COLO668 (cell line): ENCODE measurements at regions not wholly inside any gene's neighbourhood (a gene's known extent, or its start where the extent isn't known, plus 50 kb on each side); places are given as distances from the start of the nearest gene placed in this dataset.

Experiments
- DNase-seq: peaks from one replicate; lab custom pipeline; 2025; ENCODE audit not compliant: unreplicated experiment; lab: John Stamatoyannopoulos, UW

DNA sequence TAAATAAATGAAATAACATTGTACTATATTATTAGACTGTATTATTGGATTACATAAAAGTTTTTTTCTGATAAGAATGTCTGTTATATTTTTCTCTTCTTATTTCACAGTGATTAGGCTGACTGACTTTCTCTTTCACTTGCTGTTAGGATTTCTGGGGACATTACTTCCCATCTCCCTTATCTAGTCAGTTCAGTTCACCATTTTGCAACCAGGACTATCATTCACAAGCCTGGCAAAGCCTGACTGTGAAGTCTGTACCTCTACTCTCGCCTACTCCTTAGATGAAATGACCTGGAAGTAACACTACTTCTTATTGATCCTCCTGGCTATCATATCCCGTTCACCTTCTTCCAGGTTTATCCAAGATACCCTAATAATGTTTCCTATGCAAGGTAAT lies 676.6 kb downstream of the USP25 start:
- DNase-seq: no peak

DNA sequence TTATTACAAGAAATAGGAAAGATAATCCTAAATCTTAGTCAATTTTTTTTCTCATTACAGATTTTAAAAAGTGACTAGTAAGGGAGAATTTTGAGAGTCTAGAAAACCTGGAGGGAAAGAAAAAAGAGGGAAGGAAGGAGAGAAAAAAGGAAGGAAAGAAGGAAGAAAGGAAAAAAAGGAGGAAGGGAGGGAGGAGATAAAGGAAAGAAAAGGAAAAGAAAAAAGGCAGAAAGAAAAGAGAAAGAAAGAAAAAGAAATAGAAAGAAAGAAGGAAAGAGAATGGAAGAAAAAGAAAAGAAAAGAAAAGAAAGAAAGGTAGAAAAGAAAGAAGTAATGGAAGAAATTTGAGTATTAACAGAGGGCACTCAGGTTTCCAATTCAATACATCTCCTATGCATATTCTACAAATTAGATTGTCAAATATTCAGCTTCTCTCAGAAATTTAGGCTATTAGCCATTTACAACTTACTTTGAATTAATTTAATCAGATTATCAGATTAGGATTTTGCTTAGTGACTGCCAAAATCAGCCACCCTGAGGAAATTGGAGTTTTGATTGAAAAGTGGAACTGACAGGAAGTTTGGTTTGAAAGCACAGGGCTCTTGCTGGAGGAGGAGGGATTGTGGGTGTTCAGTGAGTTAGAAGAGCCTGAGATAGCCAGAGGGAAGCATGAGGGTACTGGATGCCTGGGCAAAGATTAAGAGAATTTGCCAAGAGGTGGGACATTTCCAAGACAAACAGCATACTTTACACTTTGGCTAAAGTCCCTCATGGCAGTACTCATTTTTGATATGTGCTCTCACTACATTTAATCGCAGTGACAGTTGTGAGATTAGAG lies 677.8 kb downstream of the USP25 start:
- no peak for DNase-seq

DNA sequence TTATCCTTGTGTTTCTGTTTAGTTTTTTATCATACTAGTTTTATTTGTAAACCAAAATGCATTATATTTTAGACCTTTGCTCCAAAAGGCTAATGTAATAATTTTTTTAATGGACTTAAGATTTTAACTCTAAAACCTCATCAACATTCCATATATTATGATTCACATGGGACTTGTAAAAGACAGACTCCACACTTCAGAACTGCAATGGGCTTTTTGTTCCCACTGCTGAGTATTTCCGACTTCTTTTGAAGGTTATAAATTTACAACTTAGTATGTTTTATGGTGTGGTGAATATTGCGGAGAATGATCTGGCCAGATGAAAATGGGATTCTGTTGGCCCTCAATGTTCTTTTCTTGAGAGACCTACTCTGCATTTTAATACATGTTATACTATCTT lies 678.5 kb downstream of the USP25 start:
- DNase-seq: no peak

DNA sequence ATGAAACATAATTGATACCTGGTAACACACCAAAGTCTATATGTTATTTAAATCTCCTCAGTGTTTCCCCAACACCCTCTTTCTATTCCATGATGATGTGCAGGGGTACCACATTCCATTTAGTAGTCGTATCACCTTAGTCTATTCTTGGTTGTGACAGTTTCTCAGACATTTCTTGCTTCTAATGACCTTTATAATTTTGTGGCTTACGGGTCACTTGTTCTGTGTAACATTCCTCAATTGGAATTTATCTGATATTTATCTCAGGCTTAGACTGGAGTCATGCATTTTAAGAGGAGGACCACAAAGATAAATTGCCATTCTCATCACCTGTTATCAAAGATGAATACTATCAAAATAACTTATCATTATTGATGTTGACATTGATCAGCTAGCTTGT lies 679.6 kb downstream of the USP25 start:
- DNase-seq: no peak

DNA sequence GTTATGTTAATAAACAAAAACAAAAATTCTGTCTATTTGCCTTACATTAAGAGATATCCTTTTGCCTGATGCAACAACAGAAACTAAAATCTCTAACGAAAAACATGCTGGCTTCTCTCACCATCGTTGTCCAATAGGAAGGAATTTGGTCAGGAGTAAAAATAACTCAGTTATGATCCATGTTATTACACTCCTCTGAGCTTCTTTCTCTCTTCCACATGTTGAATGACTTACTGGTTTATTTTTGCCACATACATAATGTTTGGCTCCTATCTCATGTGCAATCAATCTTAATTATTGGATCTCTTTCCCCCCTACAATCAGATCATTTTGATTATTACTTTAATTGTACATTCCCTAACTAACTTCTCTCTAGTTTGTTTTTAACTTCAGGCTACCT lies 688.4 kb downstream of the USP25 start:
- no peak for DNase-seq

DNA sequence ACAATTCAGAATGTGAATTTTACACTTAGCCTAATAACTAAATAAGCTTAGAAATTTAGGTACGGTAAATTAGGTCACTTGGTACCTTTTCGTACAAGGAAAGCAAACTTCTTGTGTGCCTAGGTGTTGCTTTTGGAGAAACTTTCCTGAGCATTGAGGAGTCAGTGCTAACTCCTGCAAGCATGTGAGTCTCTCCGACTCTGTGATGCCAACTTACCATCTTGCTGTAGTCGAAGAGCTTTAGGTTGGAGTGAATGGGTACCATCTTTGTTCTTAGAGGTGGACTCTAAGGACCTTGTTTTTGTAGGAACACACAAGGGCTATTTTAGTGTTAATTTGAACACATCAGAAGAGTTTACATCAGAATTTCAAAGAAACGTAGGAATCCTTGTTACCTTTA lies 688.9 kb downstream of the USP25 start:
- no peak for DNase-seq

DNA sequence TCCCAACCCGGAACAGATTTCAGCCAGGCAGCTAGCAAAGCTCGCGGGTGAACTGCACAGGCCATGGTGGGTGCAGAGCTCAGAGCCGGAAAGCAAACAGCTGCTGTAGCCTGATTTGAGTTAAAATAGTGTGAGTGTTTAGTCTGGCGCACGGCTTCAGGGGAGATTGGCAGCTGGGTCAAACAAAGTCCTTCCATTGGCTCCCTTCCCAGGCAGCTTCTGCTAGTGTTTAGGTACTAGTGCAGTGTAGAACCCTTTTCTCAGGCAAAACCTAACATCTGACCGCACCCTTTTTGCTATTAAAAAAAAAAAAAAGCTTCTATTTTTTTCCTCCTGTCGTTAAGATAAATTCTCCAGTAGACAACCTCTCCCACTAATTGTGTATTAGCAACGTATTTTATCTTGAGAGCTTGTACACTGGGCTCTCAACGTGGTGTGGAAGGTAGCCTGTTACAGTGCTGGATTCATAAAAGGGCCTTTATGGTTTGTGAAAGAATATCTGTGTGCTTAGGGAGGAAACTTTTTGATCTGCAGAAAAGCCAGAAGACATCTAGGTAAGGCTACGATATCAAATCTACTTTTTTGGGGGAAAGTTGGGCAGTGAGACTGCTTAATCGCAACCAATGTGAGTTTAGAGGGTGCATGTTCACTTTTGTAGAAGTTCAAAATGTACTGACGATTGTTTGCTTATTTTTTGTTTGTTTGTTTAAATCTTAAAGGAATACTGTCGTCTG lies 689.6 kb downstream of the USP25 start:
- DNase-seq: no peak

DNA sequence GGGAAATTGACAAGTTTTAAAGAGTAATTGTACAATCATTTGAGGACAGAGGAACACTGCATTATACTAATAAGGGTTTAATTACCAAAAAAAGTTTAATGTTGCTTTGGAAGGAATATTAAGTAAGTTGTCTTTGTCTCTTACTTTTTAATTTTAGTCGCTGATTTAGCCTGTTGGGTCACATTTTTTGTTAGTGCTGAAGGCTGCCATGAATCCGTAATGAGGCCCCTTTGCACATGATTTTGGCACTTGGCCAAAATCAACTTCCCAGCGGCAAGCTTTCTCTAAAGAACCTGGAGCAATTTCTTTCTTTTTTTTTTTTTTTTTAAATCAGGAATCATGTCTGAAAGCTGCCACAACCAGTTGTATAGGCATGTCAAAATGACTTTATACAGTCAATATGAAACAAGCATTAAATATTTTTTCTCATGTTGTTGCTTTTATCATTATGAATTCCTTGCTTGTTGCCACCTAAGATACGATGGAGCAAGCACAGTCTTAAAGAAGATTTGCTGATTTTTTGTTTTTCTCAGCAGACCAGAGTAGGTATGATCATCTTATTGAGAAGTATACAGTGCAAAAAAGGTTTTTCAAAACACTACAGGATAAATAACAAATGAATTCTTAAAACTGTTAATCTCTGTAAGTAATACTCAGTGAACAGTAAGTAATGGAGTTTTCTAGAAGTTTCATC lies 690.4 kb downstream of the USP25 start:
- peak; percentile 7 for DNase-seq

DNA sequence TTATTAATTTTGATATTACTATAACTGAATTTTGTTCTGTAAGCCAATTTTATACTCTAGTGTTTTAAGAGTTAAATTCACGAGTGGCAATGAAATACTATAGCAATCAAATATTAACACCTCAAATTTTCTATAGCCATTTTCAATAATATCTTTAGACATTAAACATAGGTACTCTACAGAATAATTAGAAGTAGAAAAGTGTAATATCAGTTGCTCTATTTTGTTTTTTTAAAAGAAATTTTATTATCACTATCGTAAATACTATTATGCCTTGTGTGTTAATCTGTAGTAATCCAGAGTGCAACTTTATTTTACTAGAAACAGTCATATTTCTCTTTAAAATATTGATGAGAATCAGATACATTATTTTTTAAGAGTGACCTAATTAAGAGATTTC lies 691.2 kb downstream of the USP25 start:
- no peak for DNase-seq

DNA sequence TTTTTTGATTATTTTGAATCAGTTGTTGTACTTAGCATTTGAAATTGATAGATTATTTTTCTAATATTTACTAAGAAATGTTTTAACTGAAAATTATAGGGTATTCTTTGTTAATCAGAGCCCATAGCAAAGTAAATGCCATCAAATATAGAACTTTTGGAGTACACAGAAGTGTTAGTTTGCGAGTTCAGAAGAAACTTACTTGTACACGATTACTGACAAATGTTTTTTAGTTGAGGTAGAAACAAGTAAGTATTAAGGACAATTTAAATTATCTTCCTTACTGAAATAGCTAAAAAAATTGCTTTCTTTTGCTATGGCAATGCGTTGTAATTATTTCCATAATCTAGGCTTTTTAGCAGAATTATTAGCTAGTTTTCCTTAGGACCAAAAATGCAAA lies 692.2 kb downstream of the USP25 start:
- DNase-seq: no peak

DNA sequence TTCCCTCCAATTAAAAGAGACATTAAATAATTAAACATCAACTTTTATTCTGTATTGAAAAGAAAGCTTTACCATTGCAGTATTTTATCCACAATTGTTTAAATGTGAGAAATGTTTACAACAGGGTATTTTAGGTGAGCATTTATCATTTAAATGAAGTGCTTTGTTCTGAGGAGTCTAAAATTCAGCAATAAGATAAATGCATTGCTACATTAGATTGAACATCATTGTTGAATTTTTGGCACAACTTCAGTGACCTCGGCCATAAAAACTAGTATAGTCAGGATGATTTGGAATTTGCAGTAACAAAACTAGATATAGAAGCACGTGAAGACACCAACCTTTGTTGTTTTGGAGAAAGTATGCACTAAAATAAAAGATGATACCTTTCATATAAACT lies 692.9 kb downstream of the USP25 start:
- DNase-seq: no peak

DNA sequence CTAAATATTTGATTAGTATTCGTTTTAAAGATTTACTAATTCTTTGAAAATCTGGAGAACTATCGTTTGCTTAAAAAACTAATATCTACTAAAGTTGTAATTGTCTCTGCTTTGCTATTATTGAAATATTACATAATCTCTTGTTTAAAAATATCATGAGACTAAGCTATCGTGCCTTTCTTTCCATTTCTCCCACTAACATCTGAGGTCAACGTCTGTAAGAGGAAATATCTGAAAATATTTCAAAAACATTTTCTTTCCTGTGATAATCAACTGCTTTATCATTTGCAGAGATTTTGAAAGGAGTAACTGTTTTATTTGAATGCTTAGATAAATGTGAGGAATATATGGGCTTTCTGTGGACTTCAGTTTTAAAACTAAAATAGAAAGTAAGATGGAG lies 694.1 kb downstream of the USP25 start:
- no peak for DNase-seq

DNA sequence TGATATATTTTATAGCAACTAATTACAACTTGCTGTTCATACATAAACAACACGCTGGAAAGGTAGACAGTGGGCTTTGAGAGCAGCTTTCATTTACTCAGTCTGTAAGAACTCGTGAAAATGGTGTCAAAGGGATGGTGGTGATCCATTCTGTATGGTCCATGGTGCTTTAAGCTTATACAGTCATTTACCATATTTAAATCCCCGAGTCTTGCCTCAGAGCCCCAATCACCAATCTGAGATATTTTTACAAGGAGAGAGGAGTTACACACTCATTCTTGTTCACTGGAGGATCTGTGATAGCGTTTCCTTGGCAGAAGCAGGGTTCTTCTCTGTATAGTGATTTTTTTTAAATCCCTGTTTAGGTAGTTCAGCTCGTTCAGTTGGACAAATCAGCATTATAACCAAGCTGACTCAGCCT lies 694.6 kb downstream of the USP25 start:
- no peak for DNase-seq

DNA sequence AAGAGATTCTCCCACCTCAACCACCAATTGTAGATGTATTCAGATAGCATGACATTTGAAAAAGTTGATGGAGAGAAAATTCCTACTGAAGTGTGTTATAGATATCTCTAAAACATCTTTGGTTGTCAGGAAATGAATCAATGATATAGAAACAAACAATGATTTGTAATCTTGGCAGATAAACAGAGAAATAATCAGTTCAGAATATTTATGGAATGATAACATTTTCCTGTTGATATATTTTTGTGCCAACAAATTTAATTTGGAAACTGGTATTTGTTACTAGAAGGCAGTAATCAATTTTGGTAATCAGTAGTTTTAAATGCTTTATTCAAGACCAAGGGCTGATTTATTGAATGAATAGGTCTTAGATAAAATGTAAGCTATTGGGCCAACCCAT lies 695.6 kb downstream of the USP25 start:
- no peak for DNase-seq

DNA sequence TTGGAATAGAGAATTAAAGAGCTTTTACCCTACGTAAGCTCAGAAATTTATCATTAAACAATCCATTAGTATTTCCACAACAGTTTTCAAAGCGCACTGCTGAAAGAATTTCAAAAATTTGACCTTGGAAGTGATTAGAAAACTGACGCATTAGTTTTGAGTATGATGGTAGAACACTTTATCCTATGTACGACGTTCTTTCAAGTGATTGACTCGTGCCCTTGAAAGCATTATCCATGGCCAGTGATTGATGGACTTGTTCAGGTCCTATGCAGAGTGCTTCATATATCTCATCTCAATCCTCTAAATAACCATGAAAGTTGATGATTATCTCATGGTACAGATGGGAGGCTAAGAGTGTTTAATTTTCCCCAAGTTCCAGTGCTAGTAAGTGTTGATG lies 697.2 kb downstream of the USP25 start:
- no peak for DNase-seq

DNA sequence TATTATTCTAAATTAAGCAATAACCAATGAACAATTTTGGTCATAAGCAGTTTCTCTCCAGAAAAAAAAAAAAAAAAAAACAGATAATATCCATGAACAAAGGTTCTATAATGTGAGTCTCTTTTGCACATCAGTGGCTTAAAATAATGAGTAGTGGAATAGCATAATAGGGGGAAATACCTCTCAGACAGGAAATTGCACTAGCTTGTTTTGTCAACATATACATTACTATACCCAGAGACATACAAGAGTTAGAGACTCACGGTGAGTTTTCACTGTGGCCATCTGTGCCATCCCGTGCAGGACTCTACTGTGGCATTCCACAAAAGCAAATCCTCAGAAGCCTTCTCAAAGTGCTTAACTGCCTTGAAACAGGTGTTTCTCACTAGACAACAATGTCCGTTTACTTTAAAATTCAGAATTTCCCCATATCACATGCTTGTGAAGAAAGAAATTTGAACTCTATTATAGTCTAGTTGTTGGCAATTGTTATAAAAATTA lies 697.9 kb downstream of the USP25 start:
- DNase-seq: no peak

DNA sequence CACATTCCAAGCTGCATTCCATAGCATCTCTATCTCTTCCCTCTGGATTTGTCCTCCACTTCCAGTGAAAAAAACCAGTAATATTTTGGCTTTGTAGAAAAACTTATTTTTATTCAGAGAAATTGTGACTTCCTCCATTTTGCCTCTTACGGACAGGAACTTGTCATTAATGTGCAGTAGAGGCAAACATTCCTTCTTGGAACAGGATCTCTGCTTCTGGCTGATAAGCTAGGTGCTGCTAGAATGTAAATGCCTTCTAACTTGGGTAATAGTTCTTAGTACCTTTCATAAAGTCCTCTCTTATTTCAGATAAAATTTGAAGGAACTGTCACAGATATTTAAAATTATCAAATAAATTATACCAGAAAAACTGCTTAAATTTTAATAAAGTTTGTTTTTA lies 707.8 kb downstream of the USP25 start:
- DNase-seq: no peak

DNA sequence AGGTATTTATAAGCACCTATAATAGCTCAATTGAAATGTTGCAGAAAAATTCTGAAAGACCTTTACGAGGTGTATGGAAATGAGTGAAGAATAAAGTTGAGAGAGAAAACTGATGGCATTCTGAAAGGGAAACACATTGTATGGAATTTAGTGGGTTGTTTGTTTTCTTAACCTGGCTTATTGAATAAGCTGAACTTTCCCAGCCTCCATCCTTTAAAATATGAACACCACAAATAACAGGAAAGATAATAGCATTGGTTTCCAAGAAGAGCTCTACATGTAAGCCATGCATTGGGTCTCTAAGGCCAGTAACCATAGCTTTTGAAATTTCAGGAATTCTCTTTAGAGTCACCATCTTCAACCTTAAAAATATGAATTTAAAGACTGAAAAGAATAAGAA lies 709.0 kb downstream of the USP25 start:
- DNase-seq: no peak

DNA sequence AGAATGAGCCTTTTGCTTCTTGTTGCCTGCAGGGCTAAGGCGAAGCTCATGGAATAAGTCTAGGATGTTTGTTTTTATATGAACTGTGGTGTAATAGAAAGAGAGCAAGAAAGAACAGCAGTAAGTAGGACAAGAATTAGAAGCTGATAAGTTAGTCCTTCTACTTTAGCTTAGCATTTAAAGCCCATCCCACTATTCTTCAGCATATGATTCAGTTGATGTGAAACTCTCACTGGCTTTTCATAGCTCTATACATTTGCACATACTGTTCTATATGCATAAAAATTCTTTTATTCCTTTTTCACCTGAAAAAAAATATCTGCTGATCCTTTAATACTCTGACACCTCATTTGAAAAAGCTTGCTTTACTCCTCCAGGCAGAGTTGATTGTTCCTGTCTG lies 712.0 kb downstream of the USP25 start:
- no peak for DNase-seq

DNA sequence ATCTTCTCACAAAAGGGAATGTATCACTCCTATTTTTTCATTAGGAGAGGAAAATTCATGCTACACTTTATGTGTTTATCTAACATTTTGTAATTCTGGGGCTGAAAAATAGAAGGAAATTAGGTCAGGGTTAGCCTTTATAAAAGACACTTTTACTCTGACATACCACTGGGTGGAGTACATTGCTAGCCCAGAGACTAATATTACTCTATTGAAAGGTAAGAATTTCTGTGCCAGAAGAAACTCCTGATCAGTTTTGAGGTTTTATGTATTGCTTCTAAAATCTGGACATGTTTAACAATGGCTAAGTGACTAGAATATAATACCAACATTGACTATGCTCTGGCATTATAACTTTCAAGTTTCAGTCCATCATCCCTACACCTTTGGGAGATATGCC lies 724.6 kb downstream of the USP25 start:
- DNase-seq: no peak

DNA sequence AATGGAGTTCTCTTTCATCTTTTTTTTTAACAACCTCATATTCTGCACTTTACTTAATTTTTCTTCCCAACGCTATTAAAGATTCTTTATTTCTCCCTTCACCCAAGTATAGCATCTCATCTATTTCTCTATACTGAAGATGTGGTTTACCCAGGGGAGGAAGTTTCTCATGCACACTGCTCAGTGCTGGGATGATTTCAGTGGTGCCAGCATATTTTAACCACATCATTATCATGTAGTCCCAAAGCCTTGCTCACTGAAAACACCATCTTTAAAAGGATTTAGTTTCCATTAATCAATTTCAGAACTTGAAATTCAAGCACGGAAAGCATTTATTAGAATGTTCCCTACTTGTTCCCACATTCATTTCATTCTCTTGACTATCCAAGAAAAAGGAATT lies 725.7 kb downstream of the USP25 start:
- DNase-seq: no peak

DNA sequence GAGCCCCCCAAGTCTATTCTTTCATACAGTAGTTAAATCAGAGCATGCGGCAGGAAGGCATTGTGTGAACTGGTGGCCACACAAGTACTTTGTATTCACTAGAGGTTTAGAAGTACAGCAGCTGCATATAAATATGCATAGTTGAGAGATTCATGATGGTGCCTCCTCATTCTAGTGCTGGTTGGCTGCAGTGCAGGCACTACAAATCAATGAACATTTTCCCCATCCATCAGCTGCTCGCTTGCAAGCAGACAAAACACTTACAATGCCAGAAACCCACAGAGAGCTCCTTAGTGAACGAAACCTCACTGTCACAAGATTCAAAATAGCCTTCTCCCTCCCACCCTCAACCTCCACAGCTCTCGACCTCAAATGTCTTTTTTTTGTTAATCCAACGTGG lies 726.2 kb downstream of the USP25 start:
- no peak for DNase-seq
